ENCODE measurements at regions not wholly inside any gene's neighbourhood (a gene's known extent, or its start where the extent isn't known, plus 50 kb on each side); places are given as distances from the start of the nearest gene placed in this dataset.
"Not testable (repeated sequence)": the region's sequence is repeated elsewhere in the genome, so short reads cannot be mapped to it uniquely, and the experiment has no call there.

DNA sequence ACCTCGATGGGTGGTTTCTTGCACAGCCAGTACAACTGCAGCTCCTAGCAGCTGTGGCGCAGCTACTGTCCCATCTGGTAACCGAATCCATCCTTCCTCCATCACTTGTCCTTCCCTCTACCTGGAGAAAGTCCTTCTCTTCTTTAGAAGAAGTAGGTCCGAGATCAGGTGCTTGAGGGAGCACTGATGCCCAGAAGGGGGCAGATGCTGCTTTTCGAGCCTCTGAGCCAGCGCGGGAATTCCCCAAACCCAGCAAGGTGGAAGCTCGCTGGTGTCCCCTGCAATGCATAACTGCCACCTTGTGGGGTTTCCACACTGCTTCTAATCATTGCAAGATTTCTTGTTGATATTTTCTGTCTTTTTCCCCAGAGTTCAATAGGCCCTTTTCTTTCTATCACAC is 127.4 kb downstream of the ADRA2C start:
- intact Hi-C loops (cut with DNase I), result not testable (repeated sequence)

DNA sequence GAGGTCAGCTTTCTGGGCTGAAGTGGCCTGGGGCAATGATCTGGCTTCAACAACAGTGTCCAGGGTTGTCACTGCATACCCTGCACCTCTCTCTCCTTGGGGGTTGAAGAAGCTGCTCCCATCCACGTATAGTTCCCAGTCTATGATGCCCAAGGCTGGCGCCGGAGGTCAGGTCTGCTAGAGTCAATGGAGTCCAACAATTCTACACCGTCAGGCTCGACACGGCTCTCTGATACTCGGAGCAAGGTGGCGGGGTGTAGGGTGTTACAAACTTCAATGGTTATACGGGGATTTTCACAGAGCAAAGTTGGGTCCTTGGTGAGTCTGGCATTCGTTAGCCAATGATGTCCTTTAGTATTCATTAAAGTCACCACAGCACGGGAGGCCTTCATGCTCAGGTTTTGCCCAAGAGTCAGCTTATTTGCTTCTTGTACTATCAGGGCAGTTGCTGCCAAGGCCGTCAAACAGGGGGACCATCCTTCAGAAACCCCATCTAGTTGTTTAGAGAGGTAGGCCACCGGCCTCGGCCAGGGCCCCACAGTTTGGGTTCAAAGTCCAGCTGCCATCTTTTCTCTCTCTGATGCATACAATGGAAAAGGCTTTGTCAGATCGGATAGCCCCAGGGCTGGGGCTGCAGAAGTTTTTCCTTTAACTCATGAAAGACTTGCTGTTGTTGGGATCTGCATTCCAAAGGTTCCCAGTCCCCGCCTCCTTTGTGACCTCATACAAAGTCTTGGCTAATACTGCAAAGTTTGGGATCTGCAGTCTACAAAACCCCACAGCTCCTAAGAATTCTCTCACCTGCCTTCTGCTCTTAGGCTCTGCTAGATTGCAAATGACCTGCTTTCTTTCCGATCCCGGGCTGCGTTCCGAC is 128.1 kb downstream of the ADRA2C start:
- intact Hi-C loops (cut with DNase I), result not testable (repeated sequence)
- WGBS, result 84% methylated on average over 20 of the region's 20 CpGs

More for the DNA sequence above, 127.4 kb downstream of the ADRA2C start:
- not testable (repeated sequence) for H3K27ac ChIP-seq; H3K27me3 ChIP-seq (replicated peaks; ENCODE audit: insufficient read depth); H3K4me1 ChIP-seq (replicated peaks); H3K36me3 ChIP-seq; DNase-seq (ENCODE audit: low spot score); H3K9me3 ChIP-seq; H3K4me3 ChIP-seq
- TF ChIP-seq, protein P1, sequence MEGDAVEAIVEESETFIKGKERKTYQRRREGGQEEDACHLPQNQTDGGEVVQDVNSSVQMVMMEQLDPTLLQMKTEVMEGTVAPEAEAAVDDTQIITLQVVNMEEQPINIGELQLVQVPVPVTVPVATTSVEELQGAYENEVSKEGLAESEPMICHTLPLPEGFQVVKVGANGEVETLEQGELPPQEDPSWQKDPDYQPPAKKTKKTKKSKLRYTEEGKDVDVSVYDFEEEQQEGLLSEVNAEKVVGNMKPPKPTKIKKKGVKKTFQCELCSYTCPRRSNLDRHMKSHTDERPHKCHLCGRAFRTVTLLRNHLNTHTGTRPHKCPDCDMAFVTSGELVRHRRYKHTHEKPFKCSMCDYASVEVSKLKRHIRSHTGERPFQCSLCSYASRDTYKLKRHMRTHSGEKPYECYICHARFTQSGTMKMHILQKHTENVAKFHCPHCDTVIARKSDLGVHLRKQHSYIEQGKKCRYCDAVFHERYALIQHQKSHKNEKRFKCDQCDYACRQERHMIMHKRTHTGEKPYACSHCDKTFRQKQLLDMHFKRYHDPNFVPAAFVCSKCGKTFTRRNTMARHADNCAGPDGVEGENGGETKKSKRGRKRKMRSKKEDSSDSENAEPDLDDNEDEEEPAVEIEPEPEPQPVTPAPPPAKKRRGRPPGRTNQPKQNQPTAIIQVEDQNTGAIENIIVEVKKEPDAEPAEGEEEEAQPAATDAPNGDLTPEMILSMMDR (IDR thresholded peaks at IDR 0.05), result peak in 1 of 4 experiments; percentile 20
- WGBS, result 31% methylated on average over 8 of the region's 8 CpGs

GRCh38 chr4:3896441-3896840 is 130.3 kb downstream of the ADRA2C start:
- H3K4me1 ChIP-seq (replicated peaks), result no peaks in the 10 kb centered on the region
- TF ChIP-seq POLR2A (IDR thresholded peaks at IDR 0.05), result no peak
- TF ChIP-seq POLR2AphosphoS5 (IDR thresholded peaks at IDR 0.05), result no peak
- TF ChIP-seq, protein P1 (IDR thresholded peaks at IDR 0.05), result no peak
- DNase-seq (ENCODE audit: low spot score), result no peak
- H3K27ac ChIP-seq, result no peak overlapping the region
- no peak overlapping the region for H3K4me3 ChIP-seq
- H3K27me3 ChIP-seq (replicated peaks; ENCODE audit: insufficient read depth), result no peaks in the 10 kb centered on the region
- no peaks in the 10 kb centered on the region for H3K9me3 ChIP-seq
- WGBS, result 68% methylated on average over 6 of the region's 6 CpGs
- intact Hi-C loops (cut with DNase I), result no loop called here
- H3K36me3 ChIP-seq, result no peaks in the 10 kb centered on the region

More for the DNA sequence above, 128.1 kb downstream of the ADRA2C start:
- not testable (repeated sequence) for H3K27ac ChIP-seq; H3K9me3 ChIP-seq; H3K36me3 ChIP-seq; DNase-seq (ENCODE audit: low spot score); H3K4me1 ChIP-seq (replicated peaks); H3K27me3 ChIP-seq (replicated peaks; ENCODE audit: insufficient read depth); H3K4me3 ChIP-seq

DNA sequence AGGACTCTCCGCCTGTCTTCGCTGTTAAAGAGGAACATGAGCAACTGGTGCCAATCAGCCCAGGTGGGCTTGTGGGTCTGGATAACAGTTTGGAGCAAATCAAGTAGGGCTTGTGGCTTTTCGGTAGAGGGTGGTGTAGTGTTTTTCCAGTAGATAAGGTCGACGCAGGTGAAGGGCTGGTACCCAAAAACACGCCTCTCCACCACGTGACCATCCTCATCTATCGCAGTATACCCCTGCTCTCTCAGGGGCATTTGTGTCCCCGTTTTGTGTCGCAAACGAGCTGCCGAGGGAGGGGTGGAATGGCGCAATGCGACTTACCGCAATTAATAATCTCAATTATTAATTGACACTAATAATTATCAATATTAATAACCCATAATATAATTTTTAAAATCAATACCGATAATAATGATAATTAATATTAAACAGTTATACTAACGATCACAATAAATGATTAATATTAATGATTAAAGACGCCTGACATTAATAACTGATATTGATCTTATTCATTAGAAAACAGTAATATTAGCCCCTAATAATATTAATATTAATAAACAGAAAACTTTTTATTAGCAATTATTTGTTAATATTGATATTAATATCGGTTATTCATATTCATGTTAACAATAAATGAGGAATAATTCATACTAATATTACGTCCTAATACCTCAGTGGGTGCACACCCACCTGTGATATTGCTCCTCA is 130.8 kb downstream of the ADRA2C start:
- H3K27me3 ChIP-seq (replicated peaks; ENCODE audit: insufficient read depth); intact Hi-C loops (cut with DNase I); H3K4me1 ChIP-seq (replicated peaks); H3K36me3 ChIP-seq; H3K4me3 ChIP-seq; H3K27ac ChIP-seq; H3K9me3 ChIP-seq; DNase-seq (ENCODE audit: low spot score): not testable (repeated sequence)
- 93% methylated on average over 20 of the region's 20 CpGs for WGBS

GRCh38 chr4:3898098-3898497 is 131.9 kb downstream of the ADRA2C start:
- Histone ChIP-seq H3K27me3 (replicated peaks; ENCODE audit: insufficient read depth) (no peaks in the 10 kb centered on the region), H3K27ac (no peak overlapping the region), H3K4me3 (no peak overlapping the region), H3K4me1 (replicated peaks) (no peaks in the 10 kb centered on the region), H3K9me3 (no peaks in the 10 kb centered on the region), H3K36me3 (no peaks in the 10 kb centered on the region)
- WGBS, result 85% methylated on average over 19 of the region's 19 CpGs
- intact Hi-C loops (cut with DNase I), result no loop called here
- no peak for DNase-seq (ENCODE audit: low spot score)
- TF ChIP-seq, protein P1 (IDR thresholded peaks at IDR 0.05), result no peak

- H3K27me3 ChIP-seq (replicated peaks; ENCODE audit: insufficient read depth); H3K27ac ChIP-seq; DNase-seq (ENCODE audit: low spot score); H3K36me3 ChIP-seq; intact Hi-C loops (cut with DNase I); H3K4me1 ChIP-seq (replicated peaks); H3K4me3 ChIP-seq; H3K9me3 ChIP-seq: not testable (repeated sequence)
- WGBS, result 85% methylated on average over 10 of the region's 10 CpGs
Observed at GRCh38 chr4:3898928-3899327, 132.7 kb downstream of the ADRA2C start.

- DNase-seq (ENCODE audit: low spot score); H3K36me3 ChIP-seq; H3K4me1 ChIP-seq (replicated peaks); intact Hi-C loops (cut with DNase I); H3K27me3 ChIP-seq (replicated peaks; ENCODE audit: insufficient read depth); H3K4me3 ChIP-seq; H3K27ac ChIP-seq; H3K9me3 ChIP-seq: not testable (repeated sequence)
- WGBS, result 74% methylated on average over 15 of the region's 15 CpGs
Observed at GRCh38 chr4:3904264-3904955, 138.2 kb downstream of the ADRA2C start.

DNA sequence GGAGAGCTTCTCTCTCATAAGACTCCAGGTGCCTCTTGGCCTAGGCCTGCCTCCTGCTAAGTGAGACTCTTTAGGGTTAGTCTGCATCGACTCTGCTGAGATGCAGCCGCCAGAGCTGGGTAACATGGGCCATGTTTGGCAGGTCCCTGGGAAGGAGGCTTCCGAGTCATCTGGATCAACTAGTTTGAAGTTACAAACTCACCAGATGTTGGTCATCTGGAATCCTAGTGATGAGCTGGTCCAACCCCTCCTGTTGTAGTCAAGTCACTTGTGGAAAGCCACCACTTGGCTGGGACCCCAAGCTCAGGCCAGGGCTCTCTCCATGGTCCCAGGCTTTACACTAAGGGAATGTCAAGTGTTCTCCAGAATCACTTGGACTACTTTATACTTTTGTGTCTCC is 143.4 kb downstream of the ADRA2C start:
- 100% methylated on average over 3 of the region's 3 CpGs for WGBS
- intact Hi-C loops (cut with DNase I); H3K27me3 ChIP-seq (replicated peaks; ENCODE audit: insufficient read depth); H3K27ac ChIP-seq; H3K9me3 ChIP-seq; DNase-seq (ENCODE audit: low spot score); H3K4me1 ChIP-seq (replicated peaks); H3K4me3 ChIP-seq; H3K36me3 ChIP-seq: not testable (repeated sequence)

Data from prostate gland (tissue), 2 donors.